Renal cortex interstitium (tissue), 11 donors: ENCODE measurements at regions not wholly inside any gene's neighbourhood (a gene's known extent, or its start where the extent isn't known, plus 50 kb on each side); places are given as distances from the start of the nearest gene placed in this dataset.

Experiments used
- DNase-seq, 11 donors: peaks; one replicate each; pipeline ENCODE4 v3.0.0-alpha.2; 2013; ENCODE audit warnings: low read depth in 9 of 11, low spot score in 4 of 11; ENCODE audit errors: extremely low read depth in 1 of 11

DNA sequence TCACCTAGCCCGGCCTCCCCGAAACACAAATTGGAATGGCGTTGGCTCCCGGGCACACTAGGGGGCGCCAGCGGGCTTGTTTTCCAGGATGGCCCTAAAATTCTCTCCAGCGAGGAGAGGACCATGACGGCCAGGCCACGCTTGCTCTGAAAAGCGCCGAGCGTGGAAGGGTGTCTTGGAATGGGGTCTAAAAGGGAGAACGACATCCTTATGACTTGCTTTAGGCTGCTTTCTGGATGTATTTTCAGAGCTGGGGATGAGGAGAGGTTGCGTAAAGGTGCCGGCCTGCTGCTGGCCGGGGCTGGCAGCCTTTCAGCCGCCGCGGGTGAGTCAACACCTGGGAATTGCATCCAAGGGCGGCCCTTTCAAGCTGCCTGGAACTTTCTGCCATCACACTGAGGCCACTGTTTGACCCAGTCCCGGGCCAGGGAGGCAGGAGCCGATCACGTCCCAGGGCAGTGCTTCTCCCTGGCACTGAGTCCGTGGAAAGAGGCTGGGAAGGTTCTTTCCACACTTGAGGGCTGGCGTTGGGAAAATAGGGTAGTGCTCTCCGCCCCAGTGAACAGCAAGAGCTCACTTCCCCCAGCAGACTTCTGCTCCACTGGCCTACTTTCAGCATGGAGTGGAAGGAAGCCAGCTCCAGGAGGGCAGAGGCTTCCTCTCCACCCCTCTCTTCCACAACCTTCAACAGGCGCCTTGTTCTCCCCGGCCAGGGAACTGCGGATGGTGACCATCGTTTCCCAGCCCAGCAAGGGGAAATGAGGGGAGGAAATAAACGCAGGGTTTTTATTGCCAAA is 216.2 kb downstream of the TTC8 start:
- peak; percentile 56 to 86 (median 83) for DNase-seq

DNA sequence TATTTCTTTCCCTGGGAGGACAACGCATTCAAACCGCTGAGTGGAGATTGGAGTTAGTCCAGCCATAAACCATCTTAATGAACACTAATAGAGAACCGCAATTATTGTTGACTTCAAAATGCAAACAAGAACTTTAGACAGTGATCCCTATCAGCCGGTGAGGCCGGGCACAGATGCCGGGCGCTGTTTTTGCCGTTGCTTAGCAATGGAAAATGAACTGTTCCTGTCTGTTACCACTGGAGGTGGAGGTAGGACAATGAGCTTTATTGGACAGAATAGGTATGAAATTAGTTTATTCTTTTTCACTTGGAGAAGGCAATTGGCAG is 216.8 kb downstream of the TTC8 start:
- peak in 9 of 11 donors; percentile 45 to 73 (median 53) for DNase-seq

DNA sequence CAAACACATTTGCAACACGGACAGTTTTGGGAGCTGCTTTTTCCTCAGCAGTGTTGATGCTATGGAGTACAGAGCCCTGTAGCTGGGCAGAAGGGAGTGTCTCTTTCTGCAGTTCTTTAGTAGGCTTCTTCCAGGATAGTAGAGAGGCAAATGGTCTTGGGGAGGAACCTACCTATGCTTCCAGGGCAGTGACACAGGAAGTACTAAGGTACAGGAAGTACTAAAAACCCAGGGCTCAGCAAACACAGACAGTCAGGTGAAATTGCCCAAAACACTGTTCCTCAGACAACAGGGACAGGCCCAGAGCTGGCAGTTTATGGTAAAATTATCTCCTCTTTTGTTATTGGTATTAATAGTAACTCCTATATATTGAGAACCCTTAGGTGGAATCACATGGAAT is 217.6 kb downstream of the TTC8 start:
- DNase-seq = no peak

DNA sequence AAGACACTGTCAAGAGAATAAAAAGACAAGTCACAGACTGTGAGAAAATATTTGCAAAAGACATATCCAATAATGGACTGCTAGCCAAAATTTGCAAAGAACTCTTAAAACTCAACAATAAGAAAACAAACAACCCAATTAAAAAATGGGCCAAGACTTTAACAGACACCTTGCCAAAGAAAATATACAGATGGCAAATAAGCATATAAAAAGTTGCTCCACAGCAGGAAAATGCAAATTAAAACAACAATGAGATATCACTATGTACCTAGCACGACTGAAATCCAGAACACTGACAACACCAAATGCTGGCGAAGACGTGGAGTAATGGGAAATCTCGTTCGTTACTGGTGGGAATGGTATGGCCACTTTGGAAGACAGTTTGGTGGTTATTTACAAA is 228.9 kb downstream of the TTC8 start:
- DNase-seq = no peak

DNA sequence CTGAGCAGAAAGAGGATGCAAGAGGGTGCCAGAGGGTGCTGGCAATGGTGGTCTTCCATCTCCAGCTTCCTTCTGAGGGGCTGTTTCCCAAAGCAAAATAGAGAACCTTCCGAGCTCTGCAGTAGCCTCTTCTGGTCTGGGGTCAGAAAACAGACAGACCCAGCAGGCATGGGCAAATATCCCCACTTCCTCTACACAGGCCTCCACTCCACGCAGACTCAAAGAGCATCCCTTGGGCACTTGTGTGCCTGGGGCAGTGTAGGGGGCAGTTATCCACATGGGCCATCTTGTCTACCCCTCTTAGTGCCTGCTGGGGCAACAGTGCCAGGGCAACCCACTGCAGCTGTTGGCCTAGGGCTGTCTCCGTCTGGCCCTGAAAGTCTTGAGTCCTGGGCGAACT is 231.9 kb downstream of the TTC8 start:
- DNase-seq = no peak

DNA sequence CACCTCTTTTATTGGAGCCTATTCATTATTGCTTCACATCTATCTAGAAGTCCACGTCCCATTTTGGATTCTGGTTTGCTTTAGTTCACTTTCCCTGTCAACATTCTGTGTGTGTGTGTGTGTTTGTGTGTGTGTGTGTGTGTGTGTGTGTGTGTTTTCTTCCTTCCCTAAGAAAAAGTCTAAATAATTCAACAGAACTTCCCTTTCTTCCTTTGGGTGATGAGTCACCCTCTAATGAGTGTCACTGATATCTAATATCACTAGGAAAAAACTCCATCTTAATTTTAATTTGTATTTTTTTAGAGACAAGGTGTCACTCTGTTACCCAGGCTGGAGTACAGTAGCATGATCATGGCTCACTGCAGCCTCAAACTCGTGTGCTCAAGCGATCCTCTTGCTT is 234.2 kb downstream of the TTC8 start:
- no peak for DNase-seq

DNA sequence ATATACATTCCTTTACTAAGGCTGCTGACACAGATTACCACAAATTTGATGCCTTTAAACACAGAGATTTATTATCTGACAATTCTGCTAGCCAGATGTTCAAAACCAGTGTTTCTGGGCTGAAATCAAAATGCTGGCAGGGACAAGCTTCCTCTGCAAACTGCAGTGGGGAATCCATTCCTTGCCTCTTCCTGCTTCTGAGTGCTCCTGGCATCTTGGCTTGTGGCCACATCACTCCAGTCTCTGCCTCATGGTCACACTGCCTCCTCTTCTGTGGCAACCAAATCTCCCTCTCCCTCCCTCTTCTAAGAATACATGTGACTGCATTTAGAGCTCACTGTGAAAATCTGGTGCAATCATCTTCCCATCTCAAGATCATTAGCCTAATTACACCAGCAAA is 235.7 kb downstream of the TTC8 start:
- no peak for DNase-seq

DNA sequence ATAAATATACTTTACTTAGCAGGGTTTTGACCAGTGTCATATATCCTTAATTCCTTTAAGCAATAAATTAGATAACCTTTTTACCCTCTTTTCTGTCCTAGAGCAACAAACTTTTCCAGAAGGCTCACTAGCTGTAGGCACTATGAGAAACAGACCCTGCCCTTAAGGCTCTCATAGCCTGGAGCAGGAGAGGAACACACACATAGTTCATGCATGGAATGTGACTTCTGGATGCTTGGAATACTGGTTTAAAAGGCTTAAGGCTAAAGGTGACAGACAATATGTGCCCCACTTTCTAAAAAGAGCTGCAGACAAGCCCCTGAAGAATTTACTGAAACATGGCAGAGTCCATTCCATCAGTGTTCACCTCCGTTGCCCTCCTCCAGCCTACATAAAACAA is 237.2 kb downstream of the TTC8 start:
- no peak for DNase-seq

DNA sequence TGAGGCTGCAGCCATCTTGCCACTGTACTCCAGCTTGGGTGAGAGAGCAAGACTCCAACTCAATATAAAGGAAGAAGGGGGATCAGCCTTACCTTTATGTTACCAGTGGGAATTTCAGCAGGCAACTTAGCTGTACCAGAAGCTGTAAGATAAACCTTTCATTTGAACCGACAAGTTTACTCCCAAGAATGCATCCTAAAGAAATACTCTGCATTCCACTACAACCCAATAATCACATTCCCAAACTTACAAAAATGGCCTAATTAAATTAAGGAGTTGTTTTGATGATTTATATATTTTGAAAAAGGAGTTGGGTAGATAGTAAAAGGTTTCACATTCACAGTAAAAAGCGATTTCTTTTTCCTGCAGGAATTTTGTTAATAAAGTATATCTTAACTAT is 241.4 kb downstream of the TTC8 start:
- no peak for DNase-seq

DNA sequence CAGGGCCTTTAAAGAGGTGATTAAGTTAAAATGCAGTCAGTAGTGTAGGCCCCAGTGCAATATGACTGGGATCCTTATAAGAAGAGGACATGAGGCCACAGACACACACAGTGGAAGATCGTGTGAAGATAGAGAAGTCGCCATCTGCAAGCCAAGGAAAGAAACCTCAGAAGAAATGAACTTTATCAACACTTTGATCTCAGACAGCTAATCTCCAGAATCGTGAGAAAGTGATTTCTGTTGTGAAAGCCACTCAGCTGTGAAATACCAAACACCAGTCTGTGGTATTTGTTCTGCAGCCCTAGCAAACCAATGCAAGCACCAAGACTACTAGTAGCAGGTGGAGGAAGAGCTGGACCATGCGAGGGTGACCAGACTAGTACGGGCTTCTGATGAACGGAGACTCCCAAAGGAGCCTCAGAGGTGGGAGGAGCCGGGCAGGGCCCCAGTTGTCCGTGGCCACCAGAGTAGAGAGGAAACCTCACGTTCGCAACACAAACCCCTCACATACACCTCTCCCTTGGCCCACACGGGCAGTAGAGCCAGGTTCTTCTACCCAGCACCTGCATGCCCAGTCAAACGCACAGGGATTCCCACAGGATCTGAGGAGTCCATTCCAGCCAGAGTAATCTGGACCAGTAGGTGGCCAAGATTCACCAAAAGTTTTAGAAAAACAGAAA is 243.0 kb downstream of the TTC8 start:
- DNase-seq = no peak

DNA sequence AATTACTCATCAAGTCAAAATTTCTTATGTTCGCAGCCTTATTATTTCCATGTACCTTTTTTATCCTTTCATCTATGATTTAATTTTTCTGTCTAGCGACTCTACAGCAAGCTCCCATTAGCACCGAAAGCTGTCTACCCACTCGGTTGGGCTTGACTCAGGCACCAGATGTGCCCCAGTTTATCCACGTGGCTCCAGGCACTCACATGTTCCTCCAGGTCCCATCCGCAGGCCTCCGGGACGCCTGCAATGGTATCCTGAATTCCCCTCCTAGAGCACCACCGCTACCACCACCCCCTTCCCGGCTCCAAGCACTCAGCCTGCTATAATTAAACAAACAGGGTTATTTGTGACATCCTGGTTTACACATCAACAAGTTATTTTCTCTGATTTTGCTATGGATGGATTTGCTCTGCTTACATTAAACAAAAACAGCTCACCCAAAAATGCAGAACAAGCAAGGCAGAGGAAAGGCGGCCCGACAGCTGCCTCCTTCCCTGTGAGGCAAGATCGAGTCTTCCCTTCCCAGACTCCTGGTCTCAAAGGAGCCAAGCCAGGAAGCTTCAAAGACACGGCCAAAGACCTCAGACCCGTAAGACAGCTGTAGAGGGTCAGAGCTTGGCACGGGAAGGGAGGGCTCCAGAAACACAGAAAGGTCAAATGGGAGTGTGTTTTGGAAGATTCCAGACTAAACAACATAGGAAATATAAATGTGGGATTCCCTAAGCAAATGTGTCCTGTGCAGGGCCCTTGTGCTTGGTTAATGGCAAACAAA is 253.8 kb downstream of the TTC8 start:
- no peak for DNase-seq

DNA sequence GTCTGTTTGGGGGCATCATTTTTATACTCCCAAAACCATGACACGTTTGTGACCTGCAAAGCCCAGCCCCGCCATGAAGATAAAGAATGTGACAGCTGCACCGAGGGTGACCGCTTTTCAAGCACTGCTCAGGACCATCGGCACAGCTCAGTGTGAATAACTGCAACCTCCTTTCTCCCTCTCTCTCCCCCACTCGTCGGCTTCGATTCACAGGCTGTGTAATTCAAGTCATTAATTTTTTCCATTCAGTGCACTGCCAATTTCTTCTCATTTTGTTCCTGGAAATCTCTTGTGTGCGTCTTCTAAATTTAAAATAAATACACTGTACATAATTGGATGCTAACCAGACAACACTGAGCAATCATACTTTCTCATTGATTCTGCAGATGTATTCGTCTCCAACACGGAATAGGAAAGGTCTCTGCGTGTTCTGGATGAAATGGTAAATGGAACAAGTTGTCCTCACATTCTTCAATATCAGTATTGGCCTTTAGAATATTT is 260.8 kb downstream of the TTC8 start:
- DNase-seq = no peak

DNA sequence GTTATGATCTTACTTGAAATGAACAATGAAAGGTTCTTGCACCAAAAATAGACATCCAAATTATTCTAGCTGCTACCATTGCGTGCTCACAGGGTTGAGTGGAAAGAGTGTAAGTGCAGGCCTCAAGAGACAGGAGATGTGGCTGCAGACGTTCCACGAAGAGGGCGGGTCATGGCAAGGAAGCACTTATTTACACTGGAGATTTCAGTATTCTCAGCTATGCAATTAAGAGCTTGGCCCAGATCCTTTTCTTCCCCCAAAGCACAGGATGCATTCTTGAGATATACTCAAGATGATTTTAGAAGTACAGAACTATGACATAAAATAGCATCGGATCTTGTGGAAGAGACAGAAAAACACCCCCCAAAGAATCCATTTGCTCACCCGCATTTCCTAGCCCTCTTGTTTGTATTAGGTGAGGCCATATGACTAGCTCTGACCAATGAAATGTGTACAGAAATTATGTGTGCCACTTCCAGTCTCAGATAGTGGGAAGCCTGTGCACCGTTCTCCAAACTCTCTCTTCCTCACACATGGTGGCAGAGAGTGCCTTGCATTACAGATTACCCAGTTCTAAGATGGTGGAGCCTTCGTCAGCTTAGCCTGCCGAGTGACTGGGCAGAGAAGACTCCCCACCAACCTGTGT is 261.4 kb downstream of the TTC8 start:
- no peak for DNase-seq

DNA sequence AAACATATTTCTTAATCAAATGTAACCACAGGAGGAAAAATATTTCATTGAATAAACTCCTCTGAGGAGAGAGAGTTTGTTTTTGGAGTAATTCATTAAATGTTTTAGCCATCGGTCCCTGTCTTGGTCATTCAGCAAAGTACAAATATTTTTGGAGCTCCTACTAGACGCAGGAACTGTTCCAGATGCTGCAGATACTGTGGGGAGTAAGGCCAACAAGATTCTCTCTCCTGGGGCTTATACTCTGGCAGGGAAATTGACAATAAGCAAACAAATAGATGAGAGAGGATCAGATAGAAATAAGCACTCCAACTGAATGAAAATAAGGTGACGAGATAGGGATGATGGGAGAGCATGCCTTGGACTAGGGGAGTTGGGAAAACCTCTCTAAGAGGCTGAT is 264.1 kb downstream of the TTC8 start:
- no peak for DNase-seq

DNA sequence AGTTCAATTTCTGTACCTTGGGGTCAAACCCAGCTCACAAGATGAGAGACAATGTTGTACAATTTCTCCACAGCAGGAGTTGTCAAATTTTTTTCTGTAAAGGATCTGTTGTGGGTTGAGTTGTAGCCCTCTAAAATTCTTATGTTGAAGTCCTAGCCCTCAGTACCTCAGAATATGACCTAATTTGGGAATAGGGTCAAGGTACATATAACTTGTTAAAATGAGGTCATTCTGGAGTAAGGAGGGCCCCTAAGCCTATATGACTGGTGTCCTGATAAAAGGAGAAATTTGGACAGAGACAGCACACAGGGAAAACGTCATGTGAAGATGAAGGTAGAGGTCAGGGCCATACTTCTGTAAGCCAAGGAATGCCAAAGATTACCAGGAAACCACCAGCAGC is 264.9 kb downstream of the TTC8 start:
- DNase-seq = no peak

DNA sequence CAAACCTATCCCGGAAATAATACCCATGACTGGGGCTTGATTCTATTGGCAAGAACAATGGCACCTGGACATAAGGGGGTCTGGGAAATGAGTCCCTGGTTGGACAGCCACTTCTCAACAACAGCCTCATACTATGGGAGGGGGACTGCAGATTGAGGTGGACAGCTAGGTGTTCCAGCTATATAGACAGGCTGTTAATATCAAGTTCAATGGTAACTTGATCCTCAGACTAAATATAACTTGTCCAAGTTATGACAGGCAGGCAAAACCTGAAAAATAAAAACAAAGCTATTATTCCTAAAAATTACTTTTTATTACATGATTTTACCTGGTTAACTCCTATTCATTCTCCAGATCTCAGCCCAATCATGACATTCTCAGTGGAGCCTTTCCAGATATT is 267.3 kb downstream of the TTC8 start:
- DNase-seq = no peak

DNA sequence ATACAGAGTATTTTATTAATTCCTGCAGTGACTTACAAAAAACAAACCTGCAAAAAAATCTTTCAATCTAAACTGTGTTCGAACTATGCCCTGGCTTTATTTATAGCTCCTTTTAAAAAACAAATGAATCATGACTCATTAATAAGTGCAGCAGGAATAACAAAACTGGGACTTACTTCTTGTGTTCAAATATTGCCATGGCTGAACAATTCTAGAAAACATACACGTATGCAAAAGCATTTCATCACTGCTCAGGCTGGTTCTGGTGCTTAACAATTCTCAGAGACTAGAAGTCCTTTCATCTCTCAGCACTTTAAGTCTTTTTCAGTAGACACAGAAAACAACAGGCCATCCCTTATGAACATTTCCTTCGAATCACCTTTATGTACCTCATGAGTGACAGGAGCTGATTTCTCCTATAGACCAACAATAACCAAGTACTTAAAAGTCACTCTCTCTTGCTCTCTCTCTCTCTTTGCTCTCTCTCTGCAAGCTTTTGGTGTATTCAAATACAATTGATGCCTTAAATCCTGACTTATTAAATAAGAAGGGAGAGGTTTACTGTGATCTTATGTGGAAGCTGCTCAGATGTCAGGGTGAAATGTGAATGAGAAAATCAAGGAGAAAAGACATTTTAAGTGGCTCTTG is 268.8 kb downstream of the TTC8 start:
- DNase-seq = no peak

DNA sequence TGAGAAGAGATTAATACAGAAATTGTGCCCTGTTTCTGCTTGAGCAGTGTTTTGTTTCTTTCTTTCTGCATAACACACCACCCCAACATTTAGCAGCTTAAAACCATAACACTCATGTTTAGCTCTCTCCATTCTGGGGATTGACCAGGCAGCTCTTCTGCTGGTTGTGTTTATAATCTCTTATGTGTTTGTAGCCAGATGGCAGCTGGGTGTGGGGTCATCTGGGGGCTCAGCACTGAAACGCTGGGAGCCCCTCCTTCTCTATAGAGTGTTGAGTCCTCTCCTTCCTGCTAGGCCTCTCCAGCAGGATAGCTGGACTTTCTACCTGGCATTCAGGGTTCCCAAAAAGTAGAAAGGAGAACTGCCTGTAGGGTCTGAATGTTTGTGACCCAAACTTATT is 270.6 kb downstream of the TTC8 start:
- no peak for DNase-seq

DNA sequence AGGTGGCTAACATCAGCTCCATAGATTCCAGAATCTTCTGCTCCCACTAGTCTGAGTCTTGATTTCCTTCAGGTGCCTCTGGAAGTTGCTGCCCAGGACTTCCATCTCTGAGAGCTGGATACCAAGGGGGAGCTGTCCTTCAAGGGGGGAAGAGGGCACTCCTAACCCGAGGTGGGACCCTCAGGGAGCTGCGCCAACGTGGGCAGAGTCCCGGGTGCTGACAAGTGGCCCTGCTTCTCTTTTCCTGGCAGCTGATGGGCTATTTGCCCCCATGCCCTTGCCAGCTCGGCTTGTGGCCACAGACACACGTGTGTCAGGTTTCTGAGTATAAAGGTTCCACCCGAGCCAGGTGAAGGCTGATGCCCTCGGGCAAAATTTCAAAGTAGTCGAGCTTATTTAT is 272.5 kb downstream of the TTC8 start:
- no peak for DNase-seq
